GM20000 (cell line): ENCODE measurements at regions not wholly inside any gene's neighbourhood (a gene's known extent, or its start where the extent isn't known, plus 50 kb on each side); places are given as distances from the start of the nearest gene placed in this dataset.
"Not testable (repeated sequence)": the region's sequence is repeated elsewhere in the genome, so short reads cannot be mapped to it uniquely, and the experiment has no call there.

Source experiments
- DNase-seq: peaks from one replicate; pipeline ENCODE4 v3.0.0; 2012; ENCODE audit warnings: low spot score
- CTCF ChIP-seq: IDR thresholded peaks from 2 replicates; pipeline ENCODE4 v1.5.1; 2012; ENCODE audit warnings: mild to moderate bottlenecking, control low read depth; ENCODE audit errors: extremely low read depth, missing control alignments

GRCh38 chr5:124180875-124181461 is 565.5 kb downstream of the ZNF608 start:
- TF ChIP-seq CTCF: no peak
- DNase-seq: no peak

- no peak for DNase-seq
- no peak for TF ChIP-seq CTCF
Measured at GRCh38 chr5:124180299-124180874, 566.1 kb downstream of the ZNF608 start.

GRCh38 chr5:124179819-124180218 is 566.6 kb downstream of the ZNF608 start:
- TF ChIP-seq CTCF: no peak
- DNase-seq: no peak

- TF ChIP-seq CTCF: no peak
- DNase-seq: no peak
Measured at GRCh38 chr5:124178050-124178449, 568.4 kb downstream of the ZNF608 start.

GRCh38 chr5:124176692-124177091 is 569.7 kb downstream of the ZNF608 start:
- TF ChIP-seq CTCF: no peak
- no peak for DNase-seq

- TF ChIP-seq CTCF: no peak
- no peak for DNase-seq
Measured at GRCh38 chr5:124173386-124173785, 573.1 kb downstream of the ZNF608 start.

- no peak for TF ChIP-seq CTCF
Measured at GRCh38 chr5:124172389-124173003, 573.9 kb downstream of the ZNF608 start.

GRCh38 chr5:124168093-124168492 is 578.3 kb downstream of the ZNF608 start:
- not testable (repeated sequence) for DNase-seq

More at GRCh38 chr5:124172389-124173003, 573.9 kb downstream of the ZNF608 start:
- no peak for DNase-seq
